PC-3 (cell line): ENCODE measurements at regions not wholly inside any gene's neighbourhood (a gene's known extent, or its start where the extent isn't known, plus 50 kb on each side); places are given as distances from the start of the nearest gene placed in this dataset.

Source experiments
- CTCF ChIP-seq: fragments of 300-600 bp; sonication (generic); conservative IDR thresholded peaks from 2 replicates; pipeline ENCODE4 v1.5.1; 2017; ENCODE audit warnings: antibody characterized with exemption, low read depth, mild to moderate bottlenecking, low read length
- EZH2 ChIP-seq: fragments of 300-600 bp; sonication (generic); IDR thresholded peaks from one replicate; pipeline ENCODE4 v1.6.1; 2017; ENCODE audit warnings: antibody characterized with exemption, mild to moderate bottlenecking, low read length; ENCODE audit not compliant: unreplicated experiment
- EZH2phosphoT487 ChIP-seq: fragments of 300-600 bp; sonication (generic); IDR thresholded peaks from 2 replicates; pipeline ENCODE4 v1.6.1; 2018; ENCODE audit warnings: mild to moderate bottlenecking, antibody characterized with exemption, low read length, borderline replicate concordance

- TF ChIP-seq CTCF (no peak), EZH2 (no peak), EZH2phosphoT487 (no peak)
Observed at GRCh38 chr12:60752589-60752988, 1156.8 kb downstream of the SLC16A7 start.
